ENCODE measurements at regions not wholly inside any gene's neighbourhood (a gene's known extent, or its start where the extent isn't known, plus 50 kb on each side); places are given as distances from the start of the nearest gene placed in this dataset.

DNA sequence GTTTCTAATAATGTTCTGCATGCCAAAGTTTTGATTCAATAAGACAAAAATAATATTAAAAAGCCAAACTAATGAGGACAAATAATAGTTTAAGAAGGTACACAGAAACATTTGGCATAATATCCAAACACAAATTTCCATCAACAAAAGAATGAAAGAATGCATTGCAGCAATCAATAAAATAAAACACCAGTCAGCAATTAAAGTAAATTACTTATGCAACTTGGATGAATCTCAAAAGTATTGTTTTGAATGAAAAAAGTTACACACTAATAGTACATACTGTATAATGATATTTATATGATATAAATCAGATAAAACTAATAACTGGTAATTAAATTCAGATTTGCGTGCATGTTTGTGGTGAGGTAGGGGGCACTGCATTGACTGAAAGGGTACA lies 285.5 kb upstream of the PCDH10 start:
- TF ChIP-seq CTCF (conservative IDR thresholded peaks at IDR 0.05; ENCODE audit: low read depth, low read length) (no peak), EZH2 (IDR thresholded peaks at IDR 0.05; ENCODE audit: borderline replicate concordance, low read depth, low read length, poor library complexity, severe bottlenecking) (no peak)
